ENCODE measurements at regions not wholly inside any gene's neighbourhood (a gene's known extent, or its start where the extent isn't known, plus 50 kb on each side); places are given as distances from the start of the nearest gene placed in this dataset.

DNA sequence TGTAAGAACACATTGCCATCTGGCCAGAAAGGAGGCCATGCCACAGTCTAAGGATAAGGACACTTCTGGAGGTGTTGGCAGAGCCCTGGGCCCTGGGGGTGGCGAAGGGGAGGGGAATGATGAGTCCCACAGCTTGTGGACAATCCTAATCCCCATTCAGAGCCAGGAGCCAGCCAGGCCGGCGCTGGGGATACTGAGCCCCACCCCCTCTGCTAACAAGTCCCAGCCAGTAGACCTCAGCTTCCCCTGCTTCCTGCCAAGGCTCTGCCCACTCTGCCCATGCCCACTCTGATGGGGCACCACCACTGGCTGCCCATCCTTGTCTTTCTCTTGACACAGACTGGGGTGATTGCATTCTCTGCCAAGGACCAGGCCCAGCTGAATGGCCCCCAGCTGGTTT, 71.9 kb downstream of the NAV1 start:
- no peak for DNase-seq (ENCODE audit: low spot score)

DNA sequence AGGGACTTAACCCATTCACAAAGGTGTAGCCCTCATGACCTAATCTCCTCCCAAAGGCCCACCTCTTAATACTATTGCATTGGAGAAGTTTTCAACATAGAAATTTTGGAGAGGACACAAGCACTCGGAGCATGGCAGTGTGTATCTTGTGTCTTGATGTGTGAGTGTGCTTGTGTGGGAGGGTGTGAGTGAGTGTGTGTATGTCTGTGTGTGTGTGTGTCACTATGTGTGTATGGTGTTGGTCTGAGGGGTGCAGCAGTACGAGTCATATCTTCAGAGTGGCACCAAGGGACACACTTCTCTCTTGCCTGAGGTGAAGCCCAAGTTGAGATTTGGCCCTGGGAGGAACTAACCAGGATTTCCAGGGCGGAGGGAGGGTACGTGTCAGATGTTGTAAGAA, 73.7 kb downstream of the NAV1 start:
- DNase-seq (ENCODE audit: low spot score), result no peak

DNA sequence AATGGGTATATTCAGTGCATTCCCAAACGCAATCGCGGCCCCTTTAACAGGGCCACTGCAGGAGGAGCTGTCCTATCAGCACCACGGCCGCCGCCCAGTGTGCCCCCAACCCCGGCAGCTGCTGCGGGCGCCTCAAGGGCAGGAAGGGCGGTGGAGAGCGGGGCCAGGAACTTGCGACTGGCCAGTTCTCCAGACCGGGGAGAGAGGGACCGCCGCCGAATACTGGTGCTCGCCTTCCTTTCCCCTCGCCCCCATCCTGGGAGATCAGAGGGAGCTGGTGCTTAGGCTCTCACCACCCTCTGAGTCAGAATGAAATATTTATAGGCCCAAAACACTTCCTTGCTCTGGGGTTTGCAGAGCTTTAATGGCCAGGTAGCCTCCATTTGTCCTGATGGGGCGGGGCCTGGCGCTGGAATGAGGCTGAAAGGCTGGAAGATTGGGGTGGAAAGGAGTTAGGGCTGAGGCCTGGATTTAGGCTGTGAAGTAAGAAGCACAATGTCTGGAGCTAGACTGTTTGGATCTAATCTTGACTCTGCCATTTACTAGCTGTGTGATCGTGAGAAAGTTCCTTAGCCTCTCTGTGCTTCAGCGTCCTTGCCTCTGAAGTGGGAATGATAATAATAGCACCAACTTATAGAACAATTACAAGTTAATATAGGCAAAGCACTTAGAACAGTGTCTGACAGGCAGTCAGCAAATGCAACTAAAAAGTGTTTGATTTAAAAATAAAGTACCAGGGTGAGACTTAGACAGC, 75.5 kb downstream of the NAV1 start:
- no peak for DNase-seq (ENCODE audit: low spot score)

DNA sequence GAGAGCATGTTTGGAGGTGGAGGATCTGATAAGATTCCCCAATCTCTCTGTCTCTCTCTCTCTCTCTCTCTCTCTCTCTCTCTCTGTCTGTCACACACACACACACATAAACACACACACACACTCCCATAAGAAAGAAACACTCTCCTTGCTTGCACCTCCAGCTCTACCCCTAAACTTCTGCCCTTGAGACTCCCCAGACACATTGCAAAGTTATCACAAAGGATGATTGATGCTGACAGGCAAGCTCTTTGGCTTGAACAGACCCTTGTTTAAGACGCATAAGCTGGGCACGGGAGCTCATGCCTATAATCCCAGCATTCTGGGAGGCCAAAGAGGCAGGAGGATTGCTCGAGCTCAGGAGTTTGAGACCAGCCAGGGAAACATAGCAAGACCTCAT, 78.2 kb downstream of the NAV1 start:
- no peak for DNase-seq (ENCODE audit: low spot score)

DNA sequence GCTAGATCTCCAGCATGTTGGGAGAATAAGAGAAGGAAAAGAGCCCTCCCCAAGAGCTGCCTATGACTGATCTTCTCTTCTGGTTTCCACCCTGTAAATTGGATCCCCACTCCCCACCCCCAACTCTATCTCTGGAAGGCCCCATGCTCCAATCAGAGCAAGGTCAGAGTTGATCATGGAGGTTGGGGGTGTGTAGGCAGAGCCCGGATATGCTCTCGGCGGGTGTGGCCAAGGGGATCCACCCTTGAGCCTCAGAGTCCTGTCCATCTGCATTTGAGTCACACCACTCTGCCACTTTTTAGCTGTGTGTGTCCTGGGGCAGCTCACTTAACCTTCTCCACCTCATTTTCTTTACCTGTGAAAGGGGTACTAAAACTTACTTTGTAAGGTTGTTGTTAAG, 79.5 kb downstream of the NAV1 start:
- no peak for DNase-seq (ENCODE audit: low spot score)

DNA sequence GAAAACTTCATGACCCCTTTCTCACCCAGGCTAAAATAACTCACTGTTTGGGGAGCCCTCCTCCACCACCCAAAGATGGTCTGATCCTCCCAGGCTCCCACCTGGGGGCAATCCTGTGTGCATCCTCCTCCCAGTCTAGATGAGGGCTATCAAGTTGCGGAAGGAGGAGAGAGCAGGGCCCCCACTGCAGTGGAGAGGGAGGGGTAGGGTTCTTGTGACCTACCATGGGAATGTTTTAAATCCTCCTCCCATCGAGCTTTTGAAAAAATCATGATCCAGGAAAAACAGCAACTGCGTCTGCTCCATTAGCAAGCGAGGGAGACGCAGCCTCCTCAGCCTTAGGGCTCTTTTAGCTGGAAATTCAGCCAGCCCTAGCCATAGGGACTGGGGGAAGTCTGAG, 80.0 kb downstream of the NAV1 start:
- no peak for DNase-seq (ENCODE audit: low spot score)

DNA sequence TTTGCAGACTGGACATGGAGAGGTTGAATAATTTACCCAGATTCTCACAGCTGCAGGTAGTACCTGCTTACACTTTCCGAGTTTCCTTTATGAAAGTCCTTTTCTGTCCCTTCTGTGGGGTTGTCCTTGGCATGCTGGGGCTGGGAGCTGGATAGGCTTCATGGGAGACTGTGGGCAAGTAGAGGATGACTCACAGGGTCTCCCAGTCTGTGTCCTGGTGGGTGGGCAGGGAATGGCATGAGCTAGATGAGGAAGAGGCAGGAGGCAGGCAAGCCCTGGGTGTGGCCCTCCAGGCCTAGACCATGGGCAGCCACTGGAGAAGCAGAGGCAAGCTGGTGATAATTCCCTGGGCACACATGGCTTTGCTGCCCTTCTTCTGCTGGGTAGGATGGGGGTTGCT, 80.6 kb downstream of the NAV1 start:
- DNase-seq (ENCODE audit: low spot score), result peak; percentile 33

DNA sequence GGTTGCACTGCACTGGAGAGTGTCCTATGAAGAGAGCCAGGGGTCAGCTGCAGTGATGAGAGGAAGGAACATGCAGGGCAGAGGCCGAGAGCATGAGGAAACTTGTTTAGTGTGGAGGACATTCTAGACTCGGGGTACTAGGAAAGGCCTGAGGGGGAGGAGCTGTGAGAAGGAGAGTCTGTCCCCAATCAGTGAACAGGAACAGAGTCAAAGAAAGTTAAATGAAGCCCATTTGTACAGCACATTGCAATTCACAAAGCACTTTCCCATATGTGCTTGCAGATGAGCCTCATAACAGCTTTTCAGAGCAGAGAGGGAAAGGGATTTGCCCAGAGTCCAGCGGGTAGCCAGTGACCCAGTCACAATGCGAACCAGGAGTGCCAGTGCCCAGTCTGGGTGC, 83.4 kb downstream of the NAV1 start:
- no peak for DNase-seq (ENCODE audit: low spot score)

DNA sequence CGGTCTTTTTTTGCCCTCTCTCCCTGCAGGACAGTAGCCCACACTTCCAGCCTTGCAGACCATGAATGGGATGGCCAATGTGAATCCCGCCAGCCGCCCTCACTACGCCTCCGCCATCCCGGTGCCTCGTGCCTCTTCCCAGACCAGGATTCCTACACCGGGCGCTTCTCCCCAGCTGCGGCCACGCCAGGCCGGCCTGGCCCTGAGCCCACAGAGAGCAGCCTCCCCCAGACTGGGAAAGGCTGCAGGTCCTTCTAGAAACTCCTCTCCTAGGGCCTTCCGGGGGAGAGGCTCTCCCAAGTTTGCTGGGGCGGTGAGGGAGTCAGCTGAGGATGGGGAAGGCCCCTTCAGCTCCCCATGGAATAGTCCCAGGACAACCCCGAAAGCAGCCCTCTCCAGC, 83.9 kb downstream of the NAV1 start:
- no peak for DNase-seq (ENCODE audit: low spot score)

DNA sequence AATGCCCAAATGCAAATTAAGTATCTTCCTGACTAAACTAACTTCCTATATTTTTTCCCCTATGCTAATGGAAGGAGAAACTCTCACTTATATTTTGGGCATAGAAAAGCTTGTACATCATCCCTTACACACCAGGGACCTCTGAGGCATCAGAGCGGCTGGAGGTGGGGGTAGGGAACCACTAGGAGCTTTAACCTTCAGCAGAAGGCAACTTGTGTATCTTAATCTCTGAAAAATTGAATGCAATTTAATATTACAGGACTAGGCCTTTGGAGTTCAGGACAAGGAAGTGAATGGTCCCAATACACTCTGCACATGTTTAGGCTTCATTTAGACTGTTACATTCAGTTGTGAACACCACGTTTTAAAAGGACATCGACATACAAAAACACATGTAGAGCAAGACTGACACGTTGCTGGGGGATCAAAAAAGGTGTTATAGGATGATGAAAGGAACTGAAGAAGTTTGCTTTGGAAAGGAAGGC, 85.9 kb downstream of the NAV1 start:
- no peak for DNase-seq (ENCODE audit: low spot score)

DNA sequence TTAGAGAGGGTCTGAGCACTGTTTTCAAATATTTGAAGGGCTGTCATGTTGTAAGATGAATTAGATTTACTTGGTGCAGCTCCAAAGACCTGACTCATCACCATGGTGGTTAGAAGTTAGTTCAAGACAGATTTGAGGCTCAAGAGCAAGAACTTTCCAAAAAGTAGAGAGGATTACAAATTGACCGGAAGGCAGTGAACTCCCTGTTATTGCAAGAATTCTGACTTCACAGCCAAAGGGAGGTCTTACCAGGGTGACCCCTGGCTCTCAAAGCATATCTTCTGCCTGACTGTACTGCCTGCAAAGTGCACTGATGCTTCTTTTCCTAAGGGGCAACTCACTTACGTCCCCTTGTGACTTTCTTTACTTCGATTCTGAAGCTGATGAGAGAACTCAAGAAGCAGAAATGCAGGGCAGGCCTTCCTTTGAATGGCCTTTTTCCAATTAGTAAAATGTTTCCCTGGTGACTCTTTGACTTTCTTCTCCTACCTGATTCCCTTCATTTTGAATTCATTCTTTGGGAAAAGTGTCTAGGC, 86.4 kb downstream of the NAV1 start:
- DNase-seq (ENCODE audit: low spot score), result no peak

DNA sequence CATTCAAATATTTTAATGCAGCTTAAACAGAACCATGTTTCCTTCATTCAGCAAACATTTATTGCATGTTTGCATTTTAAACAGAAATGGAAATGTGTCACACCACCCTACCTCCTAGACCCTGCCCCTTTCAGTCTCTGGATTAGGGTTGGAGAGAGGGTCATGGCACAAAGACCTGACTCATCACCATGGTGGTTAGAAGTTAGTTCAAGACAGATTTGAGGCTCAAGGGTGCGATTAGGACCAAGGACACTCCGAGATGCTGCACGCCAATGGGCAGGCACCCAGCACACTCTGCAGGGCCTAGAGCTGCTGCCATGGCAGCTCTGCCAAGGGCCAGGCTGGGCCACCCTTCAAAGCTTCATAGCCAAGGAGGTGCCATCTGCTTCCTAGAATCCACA, 86.9 kb downstream of the NAV1 start:
- DNase-seq (ENCODE audit: low spot score), result no peak

DNA sequence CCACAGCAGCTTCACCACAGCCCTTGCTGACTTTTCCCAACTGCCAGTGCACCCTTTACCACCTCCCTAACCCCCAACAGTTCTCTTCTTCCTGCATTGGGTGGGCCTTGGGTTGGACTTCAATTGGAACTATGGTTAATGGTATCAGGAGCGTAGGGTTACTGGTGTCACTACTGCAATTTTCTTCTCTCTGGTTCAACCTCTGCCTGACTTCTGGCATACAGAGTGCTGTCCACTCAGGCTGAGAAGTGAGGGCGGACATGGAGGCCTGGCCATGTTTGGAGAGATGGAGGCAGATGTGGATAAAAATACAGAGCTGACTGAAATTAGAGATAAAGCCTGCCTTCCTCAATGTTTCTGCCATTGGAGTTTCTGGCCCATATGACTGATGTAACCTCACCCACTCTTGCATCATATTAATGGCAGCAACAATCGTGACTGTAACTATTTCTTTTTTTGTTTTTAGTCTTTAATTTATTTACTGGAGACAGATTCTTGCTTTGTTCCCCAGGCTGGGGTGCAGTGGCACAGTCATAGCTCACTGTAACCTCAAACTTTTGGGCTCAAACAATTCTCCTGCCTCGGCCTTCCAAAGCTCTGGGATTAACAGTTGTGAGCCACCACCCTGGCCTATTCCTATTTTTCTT, 87.8 kb downstream of the NAV1 start:
- DNase-seq (ENCODE audit: low spot score), result no peak

DNA sequence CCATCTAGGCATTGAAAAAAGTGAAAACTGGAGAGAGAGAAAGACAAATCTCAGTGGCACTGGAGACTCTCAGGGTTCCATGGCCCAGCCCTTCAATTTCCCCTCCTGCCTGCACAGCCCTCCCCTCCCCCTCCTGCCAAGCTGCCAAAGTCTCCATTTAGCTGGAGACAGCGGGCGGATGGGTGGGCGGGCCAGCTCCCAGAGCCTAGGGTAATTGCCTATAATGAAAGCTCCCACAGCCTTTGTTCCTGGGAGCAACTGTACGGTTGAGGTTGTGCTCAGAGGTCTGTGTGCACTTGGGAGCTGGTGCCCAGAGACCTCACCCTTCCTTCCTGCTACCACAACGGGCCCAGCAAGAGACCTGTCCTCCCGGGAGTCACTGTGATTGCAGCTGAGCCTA, 89.6 kb downstream of the NAV1 start:
- DNase-seq (ENCODE audit: low spot score), result peak; percentile 20

DNA sequence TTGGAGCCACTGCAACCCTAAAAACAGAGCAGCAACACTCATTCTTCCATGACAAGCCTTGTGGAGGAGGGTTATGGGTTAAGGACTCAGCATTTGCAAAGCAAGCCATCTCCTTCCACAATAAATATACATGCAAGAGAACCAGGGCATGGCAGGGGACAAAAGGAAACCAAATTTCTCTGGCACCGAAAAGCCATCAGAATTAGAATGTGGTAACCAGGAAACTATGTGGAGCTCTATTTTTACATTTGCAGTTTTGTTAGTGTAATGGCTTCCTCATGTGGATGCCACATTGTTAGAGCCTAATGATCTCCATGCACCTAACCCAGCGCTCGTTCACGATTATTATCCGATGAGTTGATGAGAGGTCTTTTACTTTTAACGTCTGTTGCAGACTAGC, 91.7 kb downstream of the NAV1 start:
- DNase-seq (ENCODE audit: low spot score), result no peak

DNA sequence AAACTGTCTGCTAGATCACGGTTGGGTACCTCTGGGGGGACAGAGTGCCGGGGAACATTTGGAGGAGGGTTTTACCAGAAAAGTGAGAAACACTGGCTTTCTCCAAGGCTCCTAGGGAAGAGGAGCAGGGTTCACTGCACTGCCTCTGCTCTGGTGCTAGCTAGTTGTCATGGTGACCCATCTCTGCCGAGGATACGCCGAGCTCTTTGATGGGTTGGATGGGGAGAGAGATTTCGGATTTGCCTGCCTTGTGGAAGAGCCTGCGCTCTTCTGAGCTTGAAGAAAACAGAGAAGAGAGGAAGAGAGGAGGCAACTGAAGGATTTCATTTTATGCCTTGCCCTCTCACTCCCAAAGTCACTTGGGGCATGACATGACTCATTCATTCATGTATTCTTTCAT, 92.1 kb downstream of the NAV1 start:
- no peak for DNase-seq (ENCODE audit: low spot score)

DNA sequence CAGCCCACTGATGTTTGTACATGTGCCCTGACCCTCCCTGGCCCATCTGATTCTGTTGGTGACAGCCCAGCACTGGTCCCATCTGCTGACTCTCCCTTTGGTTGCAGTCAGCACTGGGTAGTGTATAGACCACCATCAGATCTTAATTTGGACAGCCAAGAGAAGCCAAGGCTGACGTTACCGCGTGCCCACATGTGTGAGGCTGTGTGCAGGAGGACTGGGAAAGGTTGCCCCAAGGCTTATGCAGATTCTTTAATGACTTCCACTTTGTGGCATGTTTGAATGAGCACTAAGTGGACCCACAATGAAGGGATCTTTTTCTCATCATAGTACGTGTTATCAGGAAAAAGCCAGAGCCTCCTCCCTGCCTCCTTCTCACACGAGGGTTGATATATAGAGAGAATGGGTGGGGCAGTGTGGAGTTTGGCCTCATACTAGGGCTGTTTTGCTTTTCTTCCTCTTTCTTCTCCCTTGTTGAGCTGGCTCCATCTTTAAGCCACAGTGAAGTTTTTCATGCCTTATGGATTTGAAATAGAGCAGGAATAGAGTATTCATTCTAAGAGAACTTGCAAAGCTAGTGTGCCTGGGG, 93.5 kb downstream of the NAV1 start:
- no peak for DNase-seq (ENCODE audit: low spot score)

DNA sequence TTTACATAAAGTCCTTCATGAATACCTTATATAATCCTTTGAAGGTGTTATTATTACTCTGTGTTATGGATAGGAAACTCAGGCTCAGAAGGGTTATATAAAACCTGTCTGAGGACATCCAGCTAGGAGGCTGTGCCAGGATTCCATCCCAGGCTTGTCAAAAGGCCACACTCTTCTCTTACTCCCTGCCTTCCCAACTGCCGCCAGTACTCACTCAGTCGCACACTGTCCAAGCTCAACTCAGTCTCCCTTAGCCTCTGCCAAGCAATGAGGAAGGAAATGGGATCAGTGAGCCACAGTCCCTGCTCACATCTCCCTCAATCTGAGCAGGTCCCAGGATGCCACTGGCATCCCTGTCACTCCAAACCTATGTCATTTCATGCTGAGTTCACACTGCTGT, 94.4 kb downstream of the NAV1 start:
- no peak for DNase-seq (ENCODE audit: low spot score)

DNA sequence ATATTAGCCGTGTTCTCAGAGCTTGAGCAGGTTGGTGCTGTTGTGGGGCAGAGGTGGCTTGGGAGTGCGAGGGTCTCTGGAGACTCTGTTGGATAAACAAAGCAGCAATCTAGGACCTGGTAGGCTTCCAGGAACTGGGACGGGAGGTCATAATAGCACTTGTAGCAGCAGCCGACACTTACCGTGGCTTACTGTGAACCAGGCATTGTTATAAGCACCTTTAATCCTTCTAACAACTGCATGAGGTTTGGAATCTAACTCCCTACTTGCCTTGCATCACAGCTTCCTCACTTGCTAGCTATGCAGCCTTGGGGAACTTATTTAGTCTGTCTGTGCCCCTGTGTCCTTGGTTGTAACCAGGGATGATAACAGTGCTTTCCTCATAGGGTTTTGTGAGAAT, 94.9 kb downstream of the NAV1 start:
- no peak for DNase-seq (ENCODE audit: low spot score)

DNA sequence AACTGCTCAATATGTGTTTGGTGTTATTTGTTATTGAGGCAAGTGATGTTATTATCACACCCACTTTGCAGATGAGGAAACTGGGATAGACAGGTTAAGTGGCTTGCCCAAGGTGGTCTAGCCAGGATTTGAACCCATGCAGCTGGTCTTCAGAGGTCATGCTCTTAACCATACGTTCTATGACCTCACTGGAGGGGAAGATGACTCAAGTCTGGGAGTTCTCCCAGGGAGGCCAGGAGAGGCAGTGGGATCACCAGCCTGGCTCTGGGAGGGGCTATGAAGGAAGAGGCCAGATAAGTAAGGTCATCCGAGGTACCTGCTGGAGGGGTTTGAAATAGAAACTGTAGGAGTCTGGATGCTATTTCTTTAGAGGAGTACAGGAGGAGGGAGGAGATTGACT, 95.3 kb downstream of the NAV1 start:
- no peak for DNase-seq (ENCODE audit: low spot score)

DNA sequence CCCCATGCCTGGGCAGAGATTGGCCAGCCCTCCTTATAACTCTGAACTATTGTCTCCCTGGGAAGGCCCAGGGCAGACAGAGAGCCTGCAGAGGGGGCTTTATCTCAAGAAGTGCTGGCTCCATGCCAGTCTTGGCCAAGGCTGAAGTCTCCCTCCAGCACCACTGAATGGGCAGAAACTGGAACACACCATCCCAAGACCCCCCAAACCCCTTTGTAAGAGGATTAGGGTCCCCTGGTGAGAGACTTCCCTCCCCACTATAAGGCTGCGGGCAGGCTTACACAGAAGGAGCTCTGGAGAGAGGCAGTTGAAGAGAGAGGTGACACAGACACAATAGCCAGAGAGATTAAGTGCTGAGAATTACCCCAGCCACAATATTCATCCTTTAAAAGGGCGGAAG, 97.2 kb downstream of the NAV1 start:
- DNase-seq (ENCODE audit: low spot score), result no peak

DNA sequence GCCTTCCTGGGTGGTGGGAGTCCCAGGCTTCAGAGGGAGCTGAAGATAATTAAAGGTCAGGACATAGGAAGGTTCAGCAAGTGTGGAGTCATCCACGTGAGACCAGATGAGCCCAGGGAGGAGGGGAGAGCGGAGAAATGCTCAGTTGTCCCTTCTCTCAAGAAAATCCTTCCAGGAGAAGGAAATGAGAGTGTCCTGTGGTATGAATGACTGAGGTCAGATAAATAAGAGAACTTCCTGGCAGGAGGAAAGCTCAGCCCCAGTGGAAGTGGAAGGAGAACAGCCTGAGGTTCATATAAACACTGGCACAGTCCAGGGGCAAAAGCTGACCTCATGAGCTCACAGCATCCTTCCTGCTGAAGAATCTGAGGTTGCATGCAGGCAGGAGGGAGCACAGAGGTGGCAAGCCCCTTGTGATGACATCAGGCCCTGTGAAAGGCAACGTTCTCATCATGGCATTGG, 97.6 kb downstream of the NAV1 start:
- no peak for DNase-seq (ENCODE audit: low spot score)
